Stimulated activated CD8-positive, alpha-beta memory T cell treated with anti-CD3 and anti-CD28 coated beads, Interleukin-15, amount 100 ng/mL, for 24 hours (primary cell): ENCODE measurements at regions not wholly inside any gene's neighbourhood (a gene's known extent, or its start where the extent isn't known, plus 50 kb on each side); places are given as distances from the start of the nearest gene placed in this dataset.

Source experiments
- DNase-seq: peaks from one replicate; pipeline ENCODE4 v3.0.0-alpha.2; 2020; ENCODE audit warnings: low read depth

DNA sequence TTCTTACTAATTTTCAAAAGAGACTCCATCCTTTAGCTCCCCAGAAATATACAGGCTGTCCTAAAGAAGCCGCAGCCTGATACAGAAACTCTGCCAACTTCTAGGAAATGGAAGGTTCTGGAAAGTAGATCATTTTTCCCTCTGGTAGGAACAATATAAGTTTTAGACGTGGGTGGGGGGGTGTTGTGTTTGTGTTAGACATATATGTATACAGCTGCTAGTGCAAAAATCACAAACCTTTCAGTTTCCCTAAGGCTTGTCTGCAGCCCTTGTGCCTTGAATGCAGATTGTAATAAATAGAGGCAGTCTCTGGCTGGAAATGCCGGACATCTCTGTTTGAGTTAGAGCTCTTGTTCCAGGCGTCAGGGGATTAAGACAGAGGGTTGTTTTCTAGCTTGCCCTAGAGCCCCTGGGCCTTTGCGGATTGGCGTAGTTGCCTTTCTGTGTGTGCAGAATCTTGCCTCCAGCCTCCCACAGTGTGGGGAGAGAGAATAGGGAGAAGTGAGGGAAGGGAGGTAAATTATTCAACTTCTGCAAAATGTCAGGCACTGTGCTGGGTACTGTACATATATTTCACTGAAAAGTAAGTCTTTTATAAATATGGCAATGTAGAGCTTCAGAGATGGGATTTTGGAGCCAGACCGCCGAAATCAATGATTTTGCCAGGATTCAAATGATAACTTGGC lies 269.7 kb downstream of the PRL start:
- no peak for DNase-seq

GRCh38 chr6:22028403-22029090 lies 268.3 kb downstream of the PRL start:
- DNase-seq, result no peak

GRCh38 chr6:22029171-22029570 lies 267.7 kb downstream of the PRL start:
- DNase-seq, result no peak

DNA sequence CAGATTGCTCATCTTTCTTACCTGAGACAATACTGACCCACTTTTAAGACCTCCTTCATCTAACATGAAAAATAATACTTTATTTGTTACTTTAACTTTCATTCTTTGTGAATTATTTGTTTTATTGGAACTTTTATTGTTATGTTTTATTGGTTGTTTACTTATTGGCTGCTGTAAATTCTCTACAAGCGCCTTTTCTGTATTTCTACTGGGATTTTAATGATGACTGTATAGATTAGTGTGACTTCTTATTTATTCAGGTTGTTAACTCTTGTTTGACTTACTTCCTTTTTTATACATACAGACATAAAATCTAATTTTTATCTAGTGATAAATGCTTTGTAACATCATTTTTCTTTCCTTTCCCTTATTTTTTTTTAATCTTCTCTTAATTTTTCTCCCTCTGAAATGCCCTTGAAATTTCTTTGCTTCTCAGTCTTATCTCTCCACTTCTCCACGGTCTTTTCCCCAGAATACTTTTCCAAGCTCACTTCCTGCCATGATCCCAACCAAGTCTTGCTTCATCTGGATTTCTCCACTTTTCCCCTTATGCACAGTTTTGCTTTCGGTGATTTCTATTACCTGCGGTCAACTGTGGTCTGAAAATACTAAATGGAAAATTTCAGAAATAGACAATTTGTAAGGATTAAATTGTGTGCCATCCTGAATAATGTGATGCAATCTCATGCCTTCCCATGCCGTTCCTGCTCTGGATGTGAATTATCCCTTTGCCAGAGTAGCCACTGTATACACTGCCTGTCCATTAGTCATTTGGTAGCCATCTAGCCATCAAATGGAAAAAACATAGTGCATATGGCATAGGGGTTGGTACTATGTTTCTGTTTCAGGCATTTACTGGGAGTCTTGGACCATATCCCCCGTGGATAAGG lies 265.9 kb downstream of the PRL start:
- DNase-seq, result no peak

DNA sequence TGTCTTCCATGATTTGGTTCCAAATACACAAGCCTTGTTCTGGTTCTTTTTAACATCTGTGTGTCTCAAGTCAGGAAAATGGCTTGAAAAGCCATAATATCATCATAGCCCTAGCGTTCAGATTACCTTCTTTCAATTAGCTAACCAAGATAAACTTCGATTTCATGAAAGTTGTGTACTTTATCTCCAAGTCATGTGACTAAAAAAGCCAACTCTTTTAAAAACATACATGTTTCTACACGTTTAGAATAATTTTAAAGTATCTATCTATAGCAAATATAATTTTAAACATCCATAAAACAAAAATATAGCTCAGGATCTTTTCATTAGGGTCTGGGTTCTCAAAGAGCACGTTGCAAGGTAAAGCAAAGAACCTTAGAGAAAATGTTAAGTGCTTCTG lies 261.1 kb downstream of the PRL start:
- no peak for DNase-seq

DNA sequence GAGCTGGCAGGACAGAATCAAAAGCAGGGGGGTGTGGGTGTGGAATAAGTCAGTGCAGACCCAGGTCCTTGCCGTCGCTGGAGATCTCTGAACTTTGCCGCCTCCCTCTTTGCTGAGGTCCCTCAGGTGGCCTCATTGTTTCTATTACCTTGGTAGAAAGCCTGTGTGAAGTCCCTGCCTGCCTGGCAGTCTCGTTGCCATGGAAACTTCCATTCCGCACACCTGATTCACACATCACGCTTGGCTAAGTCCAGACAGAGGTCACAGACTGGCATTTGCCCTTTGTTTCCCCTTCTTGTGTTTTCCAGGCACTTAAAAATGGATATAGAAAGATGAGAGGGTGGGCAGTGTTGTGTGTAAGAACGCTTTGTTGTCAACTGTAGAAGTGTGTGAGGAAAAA lies 260.6 kb downstream of the PRL start:
- DNase-seq, result no peak

GRCh38 chr6:22036699-22037098 lies 260.1 kb downstream of the PRL start:
- no peak for DNase-seq

DNA sequence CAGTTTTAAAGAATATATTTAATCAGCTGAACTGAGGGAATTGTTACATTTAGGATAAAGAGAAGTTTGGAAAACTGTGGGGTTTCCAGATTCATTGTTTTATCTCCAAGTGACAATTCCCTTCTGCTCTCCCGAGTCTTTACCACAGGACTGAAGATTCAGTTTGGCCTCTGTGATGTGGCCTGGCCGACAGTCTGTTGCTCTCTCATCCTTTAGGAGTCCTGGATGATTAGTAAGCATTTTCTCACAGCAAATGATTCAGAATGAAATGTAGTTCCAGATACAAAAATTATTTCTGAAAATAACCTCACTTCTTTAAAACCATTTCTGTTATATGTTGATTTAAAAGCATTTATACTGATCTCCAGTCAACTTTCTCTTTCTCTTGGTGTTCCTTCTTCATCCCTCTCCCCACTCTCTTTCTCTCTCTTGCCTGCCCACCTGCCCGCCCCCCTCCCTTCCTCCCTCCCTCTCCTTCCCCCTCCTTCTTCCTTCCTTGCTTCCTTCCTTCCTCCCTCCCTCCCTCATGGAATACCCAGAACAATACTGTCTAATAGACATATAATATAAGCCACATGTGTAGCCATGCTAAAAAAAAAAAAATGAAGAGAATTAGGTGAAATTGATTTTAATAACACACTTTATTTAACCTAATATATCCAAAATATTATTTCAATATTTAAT lies 254.9 kb downstream of the PRL start:
- DNase-seq, result no peak

GRCh38 chr6:22042706-22043105 lies 254.1 kb downstream of the PRL start:
- DNase-seq, result no peak

GRCh38 chr6:22043284-22043962 lies 253.4 kb downstream of the PRL start:
- no peak for DNase-seq

- no peak for DNase-seq
Measured at GRCh38 chr6:22045261-22045912, 251.4 kb downstream of the PRL start.

DNA sequence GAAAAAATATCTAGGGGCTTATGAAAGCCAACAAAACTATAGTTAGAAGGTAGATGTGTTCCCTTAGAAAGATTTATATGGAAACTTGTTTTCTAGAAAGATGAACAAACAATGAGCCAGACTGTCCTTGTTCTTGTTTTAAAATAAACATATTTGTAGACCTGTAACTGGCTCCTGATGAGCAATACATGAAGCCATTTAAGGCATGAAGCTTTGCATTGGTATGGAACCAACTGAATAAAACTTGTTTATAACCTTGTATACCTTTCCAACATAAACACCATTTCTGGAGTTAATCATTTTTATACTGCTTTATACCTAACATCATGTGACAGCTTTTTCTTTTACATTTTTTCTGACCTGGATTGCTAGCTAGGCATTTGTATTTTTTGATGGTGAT lies 247.8 kb downstream of the PRL start:
- DNase-seq, result no peak

GRCh38 chr6:22053391-22053997 lies 243.3 kb downstream of the PRL start:
- no peak for DNase-seq

GRCh38 chr6:22056398-22056797 lies 240.4 kb downstream of the PRL start:
- DNase-seq, result no peak

DNA sequence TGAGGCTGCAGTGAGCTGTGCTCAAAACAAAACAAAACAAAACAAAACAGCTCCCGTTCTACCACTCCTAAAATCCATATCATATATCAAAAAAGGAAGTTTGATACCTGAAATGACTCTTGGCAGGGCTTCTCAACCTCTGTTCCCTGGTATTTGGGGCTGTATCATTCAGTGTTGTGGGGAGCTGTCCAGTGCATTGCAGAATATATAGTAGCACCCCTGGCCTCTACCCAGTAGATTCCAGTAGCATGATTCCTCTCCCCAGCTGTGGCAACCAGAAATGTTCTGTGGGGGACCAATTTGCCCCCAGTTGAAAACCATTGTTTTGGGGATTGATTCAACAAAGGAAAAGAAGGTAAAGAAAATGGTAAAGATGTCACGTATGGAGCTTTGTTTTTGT lies 238.9 kb downstream of the PRL start:
- no peak for DNase-seq

DNA sequence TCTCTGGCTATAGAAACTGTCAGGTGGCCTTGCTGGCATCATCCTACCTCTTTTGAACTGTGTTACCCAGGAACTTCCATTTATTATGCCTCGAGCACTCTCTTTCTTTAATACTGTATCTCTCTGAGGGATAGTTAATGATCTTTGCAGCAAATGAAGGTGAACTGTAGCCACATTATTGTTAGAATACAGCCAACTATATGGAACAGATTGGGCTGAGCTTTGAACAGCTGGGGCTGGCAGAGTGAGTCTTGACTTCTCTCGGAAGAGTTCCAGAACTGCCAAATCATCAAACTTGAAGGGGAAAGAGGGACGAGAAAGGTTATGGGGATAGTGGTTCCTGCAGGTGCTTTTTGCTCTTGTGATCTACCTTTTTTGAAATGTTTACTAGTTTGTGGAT lies 237.7 kb downstream of the PRL start:
- no peak for DNase-seq

- no peak for DNase-seq
Measured at GRCh38 chr6:22059946-22060345, 236.9 kb downstream of the PRL start.

DNA sequence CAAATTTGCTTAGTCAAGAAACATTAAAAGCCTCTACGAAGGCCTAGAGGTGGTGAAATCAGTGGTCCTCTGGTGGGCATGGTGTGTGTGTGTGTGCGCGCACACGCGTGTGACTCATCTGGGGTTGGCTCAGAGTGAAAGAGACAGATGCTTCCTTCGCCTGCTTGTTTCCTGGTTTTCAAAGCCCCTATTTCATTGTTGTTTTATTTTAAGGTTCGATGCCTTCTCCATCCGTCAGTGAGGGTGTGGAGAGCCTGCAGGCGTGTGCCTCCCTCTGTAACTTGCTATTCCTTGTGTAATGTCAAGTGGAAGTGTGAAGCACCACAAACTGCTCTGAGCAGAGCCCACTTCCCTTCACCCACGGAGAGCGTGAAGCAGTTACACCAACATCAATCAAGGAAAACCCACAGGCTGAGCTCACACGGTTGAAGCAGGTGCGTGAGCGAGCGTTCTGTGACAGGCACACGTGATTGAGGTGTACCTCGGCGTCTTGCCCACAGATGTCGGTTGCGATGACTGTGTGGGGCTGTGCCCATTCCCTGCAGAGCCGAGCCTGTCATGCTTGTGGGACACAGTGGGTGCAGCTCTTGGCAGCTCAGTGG lies 233.9 kb downstream of the PRL start:
- DNase-seq, result no peak

DNA sequence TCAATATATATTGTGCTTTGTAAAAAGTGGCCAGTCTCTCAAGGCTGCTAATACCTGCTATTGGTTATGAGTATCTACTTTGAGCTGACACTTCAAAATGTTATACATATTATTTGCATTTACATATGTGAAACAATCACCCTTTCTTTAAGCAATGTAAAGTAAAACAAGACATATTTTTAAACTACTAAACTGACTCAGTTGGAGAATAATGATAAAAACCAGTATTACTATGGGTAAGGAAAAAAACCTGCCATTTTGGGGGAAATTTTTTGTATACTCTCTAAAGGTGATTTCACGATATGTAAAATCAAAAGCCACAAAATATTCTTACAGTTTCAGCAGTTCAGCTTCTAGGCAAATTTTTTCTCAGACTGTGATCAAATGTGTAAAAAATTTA lies 232.3 kb downstream of the PRL start:
- DNase-seq, result no peak

DNA sequence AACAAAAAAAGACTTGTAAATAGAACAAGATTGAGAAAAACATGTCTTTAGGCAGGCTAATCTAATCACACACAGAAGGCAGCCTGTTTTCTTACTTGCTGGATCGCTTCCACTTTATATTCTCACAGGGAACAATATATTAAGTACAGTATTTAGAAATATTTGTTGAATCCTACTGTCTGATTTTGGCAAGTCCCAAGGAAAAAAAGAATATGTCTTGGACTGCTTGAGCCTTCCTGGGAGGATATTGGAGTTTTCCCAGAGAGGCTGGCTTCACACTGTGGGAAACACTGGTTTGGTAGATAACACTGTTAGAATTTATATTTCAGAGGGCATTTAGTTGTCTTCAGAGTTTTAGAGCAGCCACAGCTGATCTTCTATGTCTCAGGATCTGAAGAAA lies 229.7 kb downstream of the PRL start:
- DNase-seq, result no peak
